ENCODE measurements at regions not wholly inside any gene's neighbourhood (a gene's known extent, or its start where the extent isn't known, plus 50 kb on each side); places are given as distances from the start of the nearest gene placed in this dataset.

- TF ChIP-seq CTCF (IDR thresholded peaks at IDR 0.05) (no peak), POLR2A (IDR thresholded peaks at IDR 0.05) (no peak)
Observed at GRCh38 chr7:79723833-79724618, 270.6 kb upstream of the MAGI2 start.
